MCF 10A (cell line): ENCODE measurements at regions not wholly inside any gene's neighbourhood (a gene's known extent, or its start where the extent isn't known, plus 50 kb on each side); places are given as distances from the start of the nearest gene placed in this dataset.

Experiments
- BruUV-seq: library from RNA; stranded (reverse); fragments of 400-500 nt; replicated peaks from 2 replicates; lab custom pipeline; 2021; lab: Mats Ljungman, UMichigan
- CTCF ChIA-PET: fragments of 300-600 bp; sonication (Branson Sonifier 250); formaldehyde crosslinking; extraction: SDS; loops from one replicate; lab custom pipeline; 2021; ENCODE audit warnings: antibody characterized with exemption, inconsistent platforms; lab: Yijun Ruan, JAX
- POLR2A ChIA-PET: fragments of 300-600, 350-650 bp; sonication (Branson Sonifier 250); formaldehyde crosslinking; extraction: SDS; loops from one replicate; lab custom pipeline; 2020; ENCODE audit warnings: antibody characterized with exemption, inconsistent platforms; lab: Yijun Ruan, JAX
- DNase-seq: peaks from one replicate; pipeline ENCODE4 v3.0.0-alpha.2; 2018; ENCODE audit not compliant: unreplicated experiment
- H3K27ac Mint-ChIP-seq: one replicate; pipeline ENCODE4 v1.8.0; 2022; ENCODE audit warnings: mild to moderate bottlenecking, low read depth, mixed read lengths; ENCODE audit not compliant: unreplicated experiment
- H3K27me3 Mint-ChIP-seq: one replicate; pipeline ENCODE4 v1.8.0; 2022; ENCODE audit warnings: mixed read lengths; ENCODE audit not compliant: insufficient read depth, unreplicated experiment
- H3K36me3 Mint-ChIP-seq: one replicate; pipeline ENCODE4 v1.8.0; 2022; ENCODE audit warnings: mild to moderate bottlenecking, moderate library complexity, mixed read lengths; ENCODE audit not compliant: insufficient read depth, unreplicated experiment
- H3K4me1 Mint-ChIP-seq: one replicate; pipeline ENCODE4 v1.8.0; 2022; ENCODE audit warnings: mixed read lengths; ENCODE audit not compliant: insufficient read depth, unreplicated experiment
- H3K4me3 Mint-ChIP-seq: one replicate; pipeline ENCODE4 v1.8.0; 2022; ENCODE audit warnings: mild to moderate bottlenecking, moderate library complexity, mixed read lengths; ENCODE audit not compliant: unreplicated experiment
- H3K9me3 Mint-ChIP-seq: one replicate; pipeline ENCODE4 v1.8.0; 2022; ENCODE audit warnings: mixed read lengths; ENCODE audit not compliant: unreplicated experiment
- CTCF ChIP-seq: fragments of 200-600 bp; IDR thresholded peaks from one replicate; pipeline ENCODE4 v1.8.0; 2022; ENCODE audit warnings: antibody characterized with exemption, mild to moderate bottlenecking; ENCODE audit not compliant: unreplicated experiment
- intact Hi-C: fragments of 100-400 bp; cut with micrococcal nuclease; formaldehyde crosslinking; loops from 2 replicates; pipeline ENCODE4 v1.14.1; 2022

GRCh38 chr3:13233487-13234485, 160.6 kb upstream of the IQSEC1 start:
- no TSS peak for BruUV-seq
- H3K27me3 Mint-ChIP-seq, result peaks cover 40% of the 10 kb centered on the region
- no peak for TF ChIP-seq CTCF
- no peaks in the 10 kb centered on the region for H3K9me3 Mint-ChIP-seq
- H3K27ac Mint-ChIP-seq, result no peak overlapping the region
- no peak for DNase-seq
- POLR2A ChIA-PET, result no interaction called here
- intact Hi-C loops, result no loop called here
- no peaks in the 10 kb centered on the region for H3K4me1 Mint-ChIP-seq
- CTCF ChIA-PET, result interaction anchor here (0.6 kb wide), 1 partner anchor 24 kb away, joined by 4 read pairs; no protein-coding TSS in a partner anchor
- H3K36me3 Mint-ChIP-seq, result no peaks in the 10 kb centered on the region
- no peak overlapping the region for H3K4me3 Mint-ChIP-seq

GRCh38 chr3:13231781-13232666, 158.8 kb upstream of the IQSEC1 start:
- no peak overlapping the region for H3K27ac Mint-ChIP-seq
- ChIA-PET POLR2A (no interaction called here), CTCF (interaction anchor here (1.1 kb wide), 2 partner anchors 13 to 16 kb away, joined by 3 read pairs; no protein-coding TSS in a partner anchor)
- no peaks in the 10 kb centered on the region for H3K9me3 Mint-ChIP-seq
- H3K4me1 Mint-ChIP-seq, result no peaks in the 10 kb centered on the region
- intact Hi-C loops, result no loop called here
- DNase-seq, result no peak
- H3K36me3 Mint-ChIP-seq, result no peaks in the 10 kb centered on the region
- H3K27me3 Mint-ChIP-seq, result peaks cover 29% of the 10 kb centered on the region
- no TSS peak for BruUV-seq
- no peak overlapping the region for H3K4me3 Mint-ChIP-seq
- TF ChIP-seq CTCF, result no peak

GRCh38 chr3:13229273-13229949, 156.2 kb upstream of the IQSEC1 start:
- POLR2A ChIA-PET, result interaction anchor here (0.6 to 1.1 kb wide), 2 partner anchors 14 to 163 kb away, joined by 3 to 4 read pairs; no protein-coding TSS in a partner anchor
- CTCF ChIA-PET, result interaction anchor here (0.6 to 1.8 kb wide), 5 partner anchors 15 to 1156 kb away, joined by 3 to 8 read pairs (median 3); no protein-coding TSS in a partner anchor
- DNase-seq, result peak; percentile 65
- Mint-ChIP-seq H3K27me3 (peaks cover 22% of the 10 kb centered on the region), H3K4me1 (no peaks in the 10 kb centered on the region), H3K4me3 (no peak overlapping the region), H3K27ac (no peak overlapping the region), H3K36me3 (no peaks in the 10 kb centered on the region), H3K9me3 (no peaks in the 10 kb centered on the region)
- peak; percentile 39 for TF ChIP-seq CTCF
- no TSS peak for BruUV-seq
- intact Hi-C loops, result no loop called here
